Thyroid gland (tissue), 4 donors: ENCODE measurements at regions not wholly inside any gene's neighbourhood (a gene's known extent, or its start where the extent isn't known, plus 50 kb on each side); places are given as distances from the start of the nearest gene placed in this dataset.

ENCODE experiments used
- CTCF ChIP-seq, 6 experiments: fragments of 200-600 bp in 3 of 6; fragments of 450-650 bp in 3 of 6; sonication (generic) in 3 of 6; IDR thresholded peaks; one replicate each; pipeline ENCODE4 v1.5.1; 2016 to 2019; ENCODE audit warnings: antibody characterized with exemption in 6 of 6, mild to moderate bottlenecking in 2 of 6, inconsistent platforms in 1 of 6, moderate library complexity in 1 of 6
- POLR2A ChIP-seq, 2 donors: fragments of 450-650 bp; IDR thresholded peaks; one replicate each; pipeline ENCODE4 v1.6.1; 2017; ENCODE audit warnings: antibody characterized with exemption in 2 of 2, mild to moderate bottlenecking in 2 of 2, moderate library complexity in 1 of 2

GRCh38 chr4:187251896-187252295 lies 528.2 kb upstream of the FAT1 start:
- TF ChIP-seq CTCF (IDR thresholded peaks at IDR 0.05) = no peak
- TF ChIP-seq POLR2A (IDR thresholded peaks at IDR 0.05) = no peak
